H9 (cell line): ENCODE measurements at regions not wholly inside any gene's neighbourhood (a gene's known extent, or its start where the extent isn't known, plus 50 kb on each side); places are given as distances from the start of the nearest gene placed in this dataset.

Experiments used
- DNase-seq: peaks from one replicate; pipeline ENCODE4 v3.0.0-alpha.2; 2017
- H2AFZ ChIP-seq: one replicate; pipeline ENCODE4 v1.6.1; 2013; ENCODE audit warnings: mild to moderate bottlenecking, low read length, control low read depth, moderate library complexity
- H2AK5ac ChIP-seq: 2 replicates; pipeline ENCODE4 v1.6.1; 2013; ENCODE audit warnings: low read length, control low read depth, mixed read lengths; ENCODE audit not compliant: insufficient read length
- H2BK120ac ChIP-seq: one replicate; pipeline ENCODE4 v1.6.1; 2013; ENCODE audit warnings: low read depth, mild to moderate bottlenecking, low read length, control low read depth, inconsistent platforms; ENCODE audit not compliant: poor library complexity, severe bottlenecking
- H2BK12ac ChIP-seq: 2 replicates; pipeline ENCODE4 v1.6.1; 2013; ENCODE audit warnings: low read length, control low read depth, mixed read lengths, low read depth; ENCODE audit not compliant: insufficient read length
- H2BK15ac ChIP-seq: 2 replicates; pipeline ENCODE4 v1.6.1; 2013; ENCODE audit warnings: low read depth, low read length, control low read depth
- H2BK20ac ChIP-seq: one replicate; pipeline ENCODE4 v1.6.1; 2013; ENCODE audit warnings: low read depth, mild to moderate bottlenecking, low read length, control low read depth, inconsistent platforms; ENCODE audit not compliant: poor library complexity, severe bottlenecking
- H2BK5ac ChIP-seq: 2 replicates; pipeline ENCODE4 v1.6.1; 2013; ENCODE audit warnings: low read length, control low read depth, mixed read lengths; ENCODE audit not compliant: insufficient read length
- H3K14ac ChIP-seq: 2 replicates; pipeline ENCODE4 v1.6.1; 2013; ENCODE audit warnings: low read length, control low read depth; ENCODE audit not compliant: insufficient read depth
- H3K18ac ChIP-seq: 2 replicates; pipeline ENCODE4 v1.6.1; 2013; ENCODE audit warnings: low read depth, mild to moderate bottlenecking, mixed read lengths, low read length, control low read depth; ENCODE audit not compliant: insufficient read length
- H3K23ac ChIP-seq: 2 replicates; pipeline ENCODE4 v1.6.1; 2013; ENCODE audit warnings: low read length, control low read depth, mixed read lengths, low read depth; ENCODE audit not compliant: insufficient read length
- H3K23me2 ChIP-seq: 2 replicates; pipeline ENCODE4 v1.6.1; 2013; ENCODE audit warnings: low read depth, mild to moderate bottlenecking, mixed read lengths, low read length, control low read depth; ENCODE audit not compliant: insufficient read length, poor library complexity, severe bottlenecking
- H3K27ac ChIP-seq: 2 replicates; pipeline ENCODE4 v1.5.1; 2013; ENCODE audit warnings: low read length, control low read depth, mixed read lengths, low read depth; ENCODE audit not compliant: insufficient read length
- H3K27me3 ChIP-seq: 2 replicates; pipeline ENCODE4 v1.6.1; 2013; ENCODE audit warnings: low read length, control low read depth, inconsistent platforms; ENCODE audit not compliant: insufficient read depth
- H3K4ac ChIP-seq: 2 replicates; pipeline ENCODE4 v1.6.1; 2013; ENCODE audit warnings: low read depth, mild to moderate bottlenecking, control low read depth, inconsistent platforms, low read length, moderate library complexity
- H3K4me1 ChIP-seq: 2 replicates; pipeline ENCODE4 v1.6.1; 2013; ENCODE audit warnings: low read length, control low read depth, inconsistent platforms; ENCODE audit not compliant: insufficient read depth
- H3K4me2 ChIP-seq: 2 replicates; pipeline ENCODE4 v1.6.1; 2013; ENCODE audit warnings: low read length, control low read depth, mixed read lengths; ENCODE audit not compliant: insufficient read length, insufficient read depth
- H3K56ac ChIP-seq: 2 replicates; pipeline ENCODE4 v1.6.1; 2013; ENCODE audit warnings: low read depth, mild to moderate bottlenecking, mixed read lengths, low read length, control low read depth; ENCODE audit not compliant: insufficient read length
- H3K79me1 ChIP-seq: 2 replicates; pipeline ENCODE4 v1.6.1; 2013; ENCODE audit warnings: low read depth, mild to moderate bottlenecking, moderate library complexity, low read length, control low read depth, inconsistent platforms; ENCODE audit not compliant: insufficient read depth, poor library complexity, severe bottlenecking
- H3K79me2 ChIP-seq: 2 replicates; pipeline ENCODE4 v1.6.1; 2013; ENCODE audit warnings: low read length, control low read depth, inconsistent platforms; ENCODE audit not compliant: insufficient read depth
- H3K9ac ChIP-seq: 2 replicates; pipeline ENCODE4 v1.6.1; 2013; ENCODE audit warnings: low read length, control low read depth, mixed read lengths; ENCODE audit not compliant: insufficient read length; ENCODE audit errors: extremely low read depth
- H3K9me3 ChIP-seq: one replicate; pipeline ENCODE4 v1.6.1; 2013; ENCODE audit warnings: low read depth, low read length, inconsistent platforms; ENCODE audit not compliant: control insufficient read depth
- H3T11ph ChIP-seq: one replicate; pipeline ENCODE4 v1.6.1; 2013; ENCODE audit warnings: mild to moderate bottlenecking, low read length, control low read depth, inconsistent platforms
- H4K20me1 ChIP-seq: one replicate; pipeline ENCODE4 v1.6.1; 2013; ENCODE audit not compliant: control insufficient read depth, insufficient read length, insufficient read depth
- H4K5ac ChIP-seq: 2 replicates; pipeline ENCODE4 v1.6.1; 2013; ENCODE audit warnings: low read depth, mild to moderate bottlenecking, mixed read lengths, low read length, control low read depth; ENCODE audit not compliant: insufficient read length
- H4K8ac ChIP-seq: replicated peaks from 2 replicates; pipeline ENCODE4 v1.6.1; 2013; ENCODE audit warnings: low read length, control low read depth, mixed read lengths, low read depth; ENCODE audit not compliant: insufficient read length
- H4K91ac ChIP-seq: 2 replicates; pipeline ENCODE4 v1.6.1; 2013; ENCODE audit warnings: low read depth, mild to moderate bottlenecking, moderate library complexity, mixed read lengths, low read length, control low read depth; ENCODE audit not compliant: insufficient read length
- H3K27ac Mint-ChIP-seq, 3 experiments: 2 replicates in 2 of 3; 3 replicates in 1 of 3; pipeline ENCODE4 v1.8.0; 2020 to 2021; ENCODE audit warnings: mixed read lengths in 3 of 3, mild to moderate bottlenecking in 1 of 3, moderate library complexity in 1 of 3
- H3K27me3 Mint-ChIP-seq: 2 replicates; pipeline ENCODE4 v1.8.0; 2021; ENCODE audit warnings: low read depth, mild to moderate bottlenecking, moderate library complexity, mixed read lengths
- H3K36me3 Mint-ChIP-seq, 3 experiments: 2 replicates in 2 of 3; 3 replicates in 1 of 3; pipeline ENCODE4 v1.8.0; 2020 to 2021; ENCODE audit warnings: low read depth in 3 of 3, mixed read lengths in 3 of 3; ENCODE audit not compliant: insufficient read depth in 1 of 3
- H3K4me1 Mint-ChIP-seq, 2 experiments: 2 replicates each; pipeline ENCODE4 v1.8.0; 2020; ENCODE audit warnings: mixed read lengths in 2 of 2
- H3K4me3 Mint-ChIP-seq, 2 experiments: 2 replicates in 1 of 2; 3 replicates in 1 of 2; pipeline ENCODE4 v1.8.0; 2020 to 2021; ENCODE audit warnings: mild to moderate bottlenecking in 2 of 2, mixed read lengths in 2 of 2, moderate library complexity in 1 of 2
- H3K9me3 Mint-ChIP-seq, 2 experiments: 2 replicates in 1 of 2; 3 replicates in 1 of 2; pipeline ENCODE4 v1.8.0; 2020; ENCODE audit warnings: mild to moderate bottlenecking in 2 of 2, mixed read lengths in 2 of 2, moderate library complexity in 1 of 2
- CTCF ChIP-seq: fragments of 200-600 bp; sonication (generic); conservative IDR thresholded peaks from 3 replicates; pipeline ENCODE4 v1.8.0; 2021; ENCODE audit warnings: antibody characterized with exemption, mild to moderate bottlenecking
- WGBS: extraction: QIAGEN DNeasy Blood & Tissue Kit; methylation state at CpG from one replicate; pipeline ENCODE4 v1.1.7; 2013; ENCODE audit warnings: missing lambda C conversion rate, low lambda C conversion rate, mixed read lengths; ENCODE audit not compliant: insufficient read length; ENCODE audit errors: extremely low coverage; 5-methylcytosine and 5-hydroxymethylcytosine counted together

DNA sequence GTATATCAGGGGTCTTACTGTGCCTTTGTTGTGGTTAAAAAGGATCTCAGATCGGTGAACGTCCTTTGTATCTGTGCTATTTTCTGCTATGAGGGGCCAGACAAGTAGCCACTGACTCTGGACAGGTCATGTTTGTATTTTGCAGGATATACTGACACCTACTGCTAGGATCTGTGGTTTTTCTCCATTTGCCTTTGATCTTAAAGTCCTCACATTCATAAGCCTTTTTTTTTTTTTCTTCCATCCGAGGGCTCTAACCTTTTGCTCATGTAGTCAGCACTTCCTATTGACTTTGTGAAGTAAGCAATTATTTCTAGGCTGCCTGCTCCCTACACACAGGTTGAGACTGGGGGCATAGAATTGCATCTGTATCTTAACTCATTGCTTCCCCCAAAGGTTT lies 106.2 kb downstream of the SLITRK5 start:
- no peak overlapping the region for H2BK120ac ChIP-seq
- H3K4me3 Mint-ChIP-seq = no peak overlapping the region
- no peak overlapping the region for H3T11ph ChIP-seq
- H3K79me2 ChIP-seq = no peaks in the 10 kb centered on the region
- DNase-seq = no peak
- H4K5ac ChIP-seq = no peak overlapping the region
- H3K56ac ChIP-seq = no peak overlapping the region
- no peak overlapping the region for H2BK12ac ChIP-seq
- WGBS = no CpG with 5 or more reads among the region's 3 CpGs
- H3K27ac ChIP-seq = no peak overlapping the region
- H3K9ac ChIP-seq = no peak overlapping the region
- H2BK20ac ChIP-seq = no peak overlapping the region
- no peak overlapping the region for H3K27ac Mint-ChIP-seq
- H4K20me1 ChIP-seq = no peaks in the 10 kb centered on the region
- H2BK5ac ChIP-seq = no peak overlapping the region
- no peak overlapping the region for H3K4ac ChIP-seq
- no peaks in the 10 kb centered on the region for H3K9me3 ChIP-seq
- TF ChIP-seq CTCF = peak; percentile 31; the same call in 2 of the 3 replicates
- H3K18ac ChIP-seq = no peak overlapping the region
- no peaks in the 10 kb centered on the region for H3K9me3 Mint-ChIP-seq
- H2AFZ ChIP-seq = no peak overlapping the region
- H3K23ac ChIP-seq = no peak overlapping the region
- no peaks in the 10 kb centered on the region for H3K4me1 ChIP-seq
- H3K4me2 ChIP-seq = no peak overlapping the region
- no peak overlapping the region for H4K91ac ChIP-seq
- H3K23me2 ChIP-seq = no peaks in the 10 kb centered on the region
- H2AK5ac ChIP-seq = no peak overlapping the region
- no peak overlapping the region for H3K14ac ChIP-seq
- H3K27me3 ChIP-seq = no peaks in the 10 kb centered on the region
- H3K79me1 ChIP-seq = no peaks in the 10 kb centered on the region
- H2BK15ac ChIP-seq = no peak overlapping the region
- H3K27me3 Mint-ChIP-seq = peaks cover 25% of the 10 kb centered on the region
- H4K8ac ChIP-seq = no peak overlapping the region
- peaks cover 0 to 6% of the 10 kb centered on the region in 2 experiments; a peak in 2 of 4 replicates for H3K4me1 Mint-ChIP-seq
- no peaks in the 10 kb centered on the region for H3K36me3 Mint-ChIP-seq
